Body of pancreas (tissue), 4 donors: ENCODE measurements at regions not wholly inside any gene's neighbourhood (a gene's known extent, or its start where the extent isn't known, plus 50 kb on each side); places are given as distances from the start of the nearest gene placed in this dataset.

Experiments used
- ATAC-seq: fragments of 150-250 bp; one replicate; pipeline ENCODE4 v1.9.1; 2016
- DNase-seq, 4 donors: peaks; one replicate each; pipeline ENCODE4 v3.0.0-alpha.2; 2019
- H3K27ac ChIP-seq, 4 donors: fragments of 200-600 bp; sonication (generic); 1 replicate in 3 of 4; 2 replicates in 1 of 4; pipeline versions ENCODE4 v1.5.1 to v1.6.1; 2016 to 2019; ENCODE audit warnings: mild to moderate bottlenecking in 1 of 4, mixed read lengths in 1 of 4, moderate library complexity in 1 of 4
- H3K27me3 ChIP-seq, 2 donors: fragments of 200-600 bp; sonication (generic); one replicate each; pipeline ENCODE4 v1.6.0; 2016; ENCODE audit warnings: mild to moderate bottlenecking in 1 of 2
- H3K36me3 ChIP-seq, 2 donors: fragments of 200-600 bp; sonication (generic); replicated peaks in 1 of 2; 2 replicates each; pipeline ENCODE4 v1.5.1; 2016; ENCODE audit warnings: low read depth in 2 of 2; ENCODE audit not compliant: insufficient read depth in 1 of 2
- H3K4me1 ChIP-seq: fragments of 200-600 bp; sonication (generic); one replicate; pipeline ENCODE4 v1.6.0; 2016
- H3K4me3 ChIP-seq, 2 donors: fragments of 200-600 bp; sonication (generic); 1 replicate in 1 of 2; 2 replicates in 1 of 2; pipeline ENCODE4 v1.5.1; 2016 to 2019
- H3K9me3 ChIP-seq, 3 donors: fragments of 200-600 bp; sonication (generic); 1 replicate in 2 of 3; 2 replicates in 1 of 3; pipeline ENCODE4 v1.5.1; 2016
- CTCF ChIP-seq, 7 experiments: fragments of 450-650 bp in 4 of 7; fragments of 200-600 bp in 3 of 7; sonication (generic) in 3 of 7; IDR thresholded peaks; one replicate each; pipeline ENCODE4 v1.5.1; 2016 to 2019; ENCODE audit warnings: antibody characterized with exemption in 7 of 7
- POLR2A ChIP-seq, 3 donors: fragments of 450-650 bp; IDR thresholded peaks; one replicate each; pipeline ENCODE4 v1.6.1; 2016; ENCODE audit warnings: antibody characterized with exemption in 3 of 3, mild to moderate bottlenecking in 2 of 3
- WGBS, 2 donors: methylation state at CpG; one replicate each; pipeline ENCODE4 v1.1.5; 2017; 5-methylcytosine and 5-hydroxymethylcytosine counted together
- intact Hi-C: fragments of 100-400 bp; cut with DNase I; formaldehyde crosslinking; loops from one replicate; pipeline ENCODE4 v1.15.1; 2023

DNA sequence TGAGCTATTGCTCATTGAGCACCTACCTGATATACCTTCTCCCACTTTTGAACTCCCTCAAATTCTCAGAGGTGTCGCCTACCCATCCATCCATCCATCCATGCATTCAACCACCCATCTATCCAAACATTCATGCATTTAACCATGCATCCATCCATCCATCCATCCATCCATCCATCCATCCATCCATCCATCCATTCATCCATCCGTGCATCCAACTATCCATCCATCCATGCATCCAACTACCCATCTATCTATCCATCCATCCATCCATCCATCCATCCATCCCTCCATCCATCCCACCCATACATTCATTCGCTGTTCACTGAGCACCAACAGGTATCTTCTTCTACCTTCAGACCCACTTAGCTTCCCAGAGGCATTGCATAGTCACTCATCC lies 342.8 kb downstream of the CTTN start:
- Histone ChIP-seq H3K4me3 (no peak overlapping the region), H3K27me3 (no peaks in the 10 kb centered on the region), H3K4me1 (peaks cover 13% of the 10 kb centered on the region), H3K9me3 (no peaks in the 10 kb centered on the region), H3K36me3 (no peaks in the 10 kb centered on the region), H3K27ac (no peak overlapping the region)
- DNase-seq: no peak
- no peak for ATAC-seq
- 97% methylated on average over 3 of the region's 3 CpGs for WGBS, 2 donors
- intact Hi-C loops: no loop called here
- no peak for TF ChIP-seq CTCF (IDR thresholded peaks at IDR 0.05)
- TF ChIP-seq POLR2A (IDR thresholded peaks at IDR 0.05): no peak

DNA sequence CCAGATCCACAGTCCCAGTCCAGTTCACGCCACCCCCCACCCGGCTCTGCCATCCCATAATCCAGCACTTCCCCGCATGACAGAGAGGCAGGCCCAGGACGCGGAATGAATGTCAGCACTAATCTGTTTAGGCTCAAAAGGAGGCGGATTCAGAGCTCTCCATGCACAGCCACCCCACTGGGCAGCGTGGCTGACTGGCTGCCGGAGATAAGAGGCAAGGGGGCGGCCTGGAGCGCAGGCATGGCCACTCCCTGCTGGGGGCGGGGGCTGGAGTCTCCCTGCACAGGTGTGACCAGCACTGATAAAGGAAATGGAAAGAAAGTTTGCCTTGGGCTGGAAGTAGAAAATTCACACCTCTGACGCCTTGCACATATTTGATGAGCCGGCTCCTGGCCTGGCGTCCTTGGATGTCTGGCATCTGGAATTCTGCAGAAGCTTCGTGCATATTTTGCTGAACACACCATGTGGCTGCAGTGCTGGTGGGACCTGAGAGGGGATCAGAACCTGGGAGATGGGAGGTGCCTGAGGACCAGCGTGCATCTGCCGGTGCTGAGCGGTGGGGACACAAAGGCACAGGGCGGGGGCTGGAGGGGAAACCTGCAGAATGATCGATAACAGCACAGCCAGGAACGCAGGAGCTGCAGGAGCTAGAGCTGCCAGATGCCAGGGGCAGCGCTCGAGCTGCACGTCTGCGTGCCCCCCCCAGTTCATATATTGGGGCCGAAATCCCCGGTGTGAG lies 344.4 kb downstream of the CTTN start:
- 24 to 43% methylated on average over 16 to 27 of the region's 27 CpGs for WGBS, 2 donors
- peak; percentile 54 to 83 (median 65) for DNase-seq
- H3K9me3 ChIP-seq: no peaks in the 10 kb centered on the region
- peaks cover 13% of the 10 kb centered on the region for H3K4me1 ChIP-seq
- H3K27me3 ChIP-seq: no peaks in the 10 kb centered on the region
- H3K4me3 ChIP-seq: no peak overlapping the region
- peak; percentile 75 for ATAC-seq
- H3K27ac ChIP-seq: no peak overlapping the region
- TF ChIP-seq CTCF (IDR thresholded peaks at IDR 0.05): no peak
- intact Hi-C loops: no loop called here
- no peaks in the 10 kb centered on the region for H3K36me3 ChIP-seq

DNA sequence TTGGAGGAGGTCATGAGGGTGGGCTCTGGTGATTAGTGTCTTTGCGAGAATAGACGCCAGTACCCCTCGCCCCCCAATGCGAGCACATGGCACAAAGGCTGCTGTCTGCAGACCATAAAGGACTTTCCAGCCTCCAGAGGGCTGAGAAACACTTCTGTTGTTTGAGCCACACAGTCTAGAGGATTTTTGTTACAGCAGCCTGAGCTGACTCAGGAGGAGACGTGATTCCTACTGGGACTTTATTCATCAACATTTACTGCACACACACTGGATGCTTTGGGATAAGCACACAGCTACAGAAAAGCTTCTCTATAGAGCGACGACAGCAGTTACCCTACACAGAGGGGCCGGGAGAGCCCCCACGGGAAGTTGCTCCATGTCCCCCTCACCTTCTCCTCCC lies 345.0 kb downstream of the CTTN start:
- ATAC-seq: no peak
- no peaks in the 10 kb centered on the region for H3K27me3 ChIP-seq
- WGBS, 2 donors: 84 to 94% methylated on average over 9 of the region's 9 CpGs
- no peaks in the 10 kb centered on the region for H3K9me3 ChIP-seq
- no peak overlapping the region for H3K4me3 ChIP-seq
- DNase-seq: no peak
- peaks cover 13% of the 10 kb centered on the region for H3K4me1 ChIP-seq
- intact Hi-C loops: no loop called here
- H3K27ac ChIP-seq: no peak overlapping the region
- TF ChIP-seq CTCF (IDR thresholded peaks at IDR 0.05): no peak
- TF ChIP-seq POLR2A (IDR thresholded peaks at IDR 0.05): no peak
- H3K36me3 ChIP-seq: no peaks in the 10 kb centered on the region

DNA sequence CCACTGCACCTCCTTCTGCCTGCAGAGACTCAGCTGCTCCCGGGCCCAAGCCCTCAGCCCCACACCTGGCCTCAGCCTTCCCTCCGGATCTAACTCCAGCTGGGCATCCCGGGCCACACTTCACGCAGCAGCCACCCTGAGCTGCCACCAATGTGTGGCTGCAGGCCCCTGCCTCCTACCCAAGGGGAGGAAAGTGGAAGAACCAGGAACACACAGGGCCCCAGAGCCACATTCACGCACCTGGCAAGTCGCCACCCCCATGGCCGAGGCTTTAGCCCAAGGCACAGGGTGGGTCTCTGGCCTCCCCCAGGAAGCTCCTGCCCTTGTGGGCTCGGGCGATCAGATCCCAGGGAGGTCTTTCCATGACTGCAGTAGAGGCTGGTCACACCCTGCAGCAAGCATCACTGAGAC lies 345.6 kb downstream of the CTTN start:
- no peaks in the 10 kb centered on the region for H3K36me3 ChIP-seq
- H3K27me3 ChIP-seq: no peaks in the 10 kb centered on the region
- no peaks in the 10 kb centered on the region for H3K9me3 ChIP-seq
- intact Hi-C loops: no loop called here
- no peak overlapping the region for H3K27ac ChIP-seq
- no peak for TF ChIP-seq POLR2A (IDR thresholded peaks at IDR 0.05)
- TF ChIP-seq CTCF (IDR thresholded peaks at IDR 0.05): no peak
- no peak for ATAC-seq
- H3K4me1 ChIP-seq: peaks cover 13% of the 10 kb centered on the region
- H3K4me3 ChIP-seq: no peak overlapping the region
- WGBS, 2 donors: 90 to 97% methylated on average over 5 to 6 of the region's 9 CpGs
- DNase-seq: no peak
